Esophagus muscularis mucosa (tissue), 4 donors: ENCODE measurements at regions not wholly inside any gene's neighbourhood (a gene's known extent, or its start where the extent isn't known, plus 50 kb on each side); places are given as distances from the start of the nearest gene placed in this dataset.

Experiments used
- CTCF ChIP-seq, 3 experiments: fragments of 200-600 bp in 2 of 3; fragments of 450-650 bp in 1 of 3; sonication (generic) in 2 of 3; IDR thresholded peaks; one replicate each; pipeline ENCODE4 v1.5.1; 2017 to 2019; ENCODE audit warnings: antibody characterized with exemption in 3 of 3, mild to moderate bottlenecking in 2 of 3, moderate library complexity in 1 of 3
- EP300 ChIP-seq: sonication (generic); formaldehyde crosslinking; IDR thresholded peaks from one replicate; pipeline ENCODE4 v1.6.1; 2017; ENCODE audit warnings: antibody characterized with exemption
- POLR2A ChIP-seq: fragments of 450-650 bp; IDR thresholded peaks from one replicate; pipeline ENCODE4 v1.6.1; 2017; ENCODE audit warnings: antibody characterized with exemption, moderate library complexity, mild to moderate bottlenecking, low read depth
- POLR2AphosphoS5 ChIP-seq, 2 donors: sonication (generic); formaldehyde crosslinking; IDR thresholded peaks; one replicate each; pipeline ENCODE4 v1.6.1; 2017; ENCODE audit warnings: antibody characterized with exemption in 2 of 2

DNA sequence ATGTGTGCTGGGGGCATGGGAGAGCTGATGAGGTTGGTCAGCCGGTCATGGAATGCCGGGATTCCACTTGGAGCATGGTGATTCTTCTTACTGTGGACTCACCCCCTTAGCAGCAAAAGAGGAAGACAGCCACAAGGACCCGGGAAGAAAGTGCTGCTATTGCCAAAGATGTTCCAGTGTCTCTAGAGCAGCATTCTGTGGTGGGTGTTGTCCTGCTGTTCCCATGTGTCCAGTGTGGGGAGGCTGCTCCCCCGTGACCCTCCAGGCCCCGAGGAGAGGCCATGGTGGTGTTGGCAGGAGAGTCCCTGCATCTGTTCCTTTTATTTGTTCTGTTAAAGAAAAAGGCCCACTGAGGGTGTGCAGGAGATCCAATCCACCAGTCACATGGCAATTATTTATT is 499.4 kb downstream of the RPS24 start:
- TF ChIP-seq CTCF (IDR thresholded peaks at IDR 0.05) (no peak), POLR2AphosphoS5 (IDR thresholded peaks at IDR 0.05) (no peak), POLR2A (no peak), EP300 (no peak)
